ENCODE measurements at regions not wholly inside any gene's neighbourhood (a gene's known extent, or its start where the extent isn't known, plus 50 kb on each side); places are given as distances from the start of the nearest gene placed in this dataset.
"Not testable (repeated sequence)": the region's sequence is repeated elsewhere in the genome, so short reads cannot be mapped to it uniquely, and the experiment has no call there.

- Histone ChIP-seq H3K27ac (no peak overlapping the region), H3K27me3 (no peaks in the 10 kb centered on the region), H3K4me1 (ENCODE audit: low read depth) (no peaks in the 10 kb centered on the region), H3K36me3 (no peaks in the 10 kb centered on the region), H3K4me3 (no peak overlapping the region), H3K9me3 (ENCODE audit: low read depth) (no peaks in the 10 kb centered on the region)
- TF ChIP-seq, protein P1, sequence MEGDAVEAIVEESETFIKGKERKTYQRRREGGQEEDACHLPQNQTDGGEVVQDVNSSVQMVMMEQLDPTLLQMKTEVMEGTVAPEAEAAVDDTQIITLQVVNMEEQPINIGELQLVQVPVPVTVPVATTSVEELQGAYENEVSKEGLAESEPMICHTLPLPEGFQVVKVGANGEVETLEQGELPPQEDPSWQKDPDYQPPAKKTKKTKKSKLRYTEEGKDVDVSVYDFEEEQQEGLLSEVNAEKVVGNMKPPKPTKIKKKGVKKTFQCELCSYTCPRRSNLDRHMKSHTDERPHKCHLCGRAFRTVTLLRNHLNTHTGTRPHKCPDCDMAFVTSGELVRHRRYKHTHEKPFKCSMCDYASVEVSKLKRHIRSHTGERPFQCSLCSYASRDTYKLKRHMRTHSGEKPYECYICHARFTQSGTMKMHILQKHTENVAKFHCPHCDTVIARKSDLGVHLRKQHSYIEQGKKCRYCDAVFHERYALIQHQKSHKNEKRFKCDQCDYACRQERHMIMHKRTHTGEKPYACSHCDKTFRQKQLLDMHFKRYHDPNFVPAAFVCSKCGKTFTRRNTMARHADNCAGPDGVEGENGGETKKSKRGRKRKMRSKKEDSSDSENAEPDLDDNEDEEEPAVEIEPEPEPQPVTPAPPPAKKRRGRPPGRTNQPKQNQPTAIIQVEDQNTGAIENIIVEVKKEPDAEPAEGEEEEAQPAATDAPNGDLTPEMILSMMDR (IDR thresholded peaks at IDR 0.05; ENCODE audit: low read depth, low read length): no peak
- DNase-seq (ENCODE audit: low read depth in 1 of 2, low spot score in 1 of 2): no peak
Measured at GRCh38 chr2:81363800-81364199, 1059.2 kb upstream of the LRRTM1 start.

- not testable (repeated sequence) for H3K9me3 ChIP-seq (ENCODE audit: low read depth); DNase-seq (ENCODE audit: low read depth in 1 of 2, low spot score in 1 of 2); H3K4me3 ChIP-seq; H3K36me3 ChIP-seq; H3K4me1 ChIP-seq (ENCODE audit: low read depth); H3K27me3 ChIP-seq; H3K27ac ChIP-seq
Measured at GRCh38 chr2:81362468-81362867, 1057.9 kb upstream of the LRRTM1 start.

DNA sequence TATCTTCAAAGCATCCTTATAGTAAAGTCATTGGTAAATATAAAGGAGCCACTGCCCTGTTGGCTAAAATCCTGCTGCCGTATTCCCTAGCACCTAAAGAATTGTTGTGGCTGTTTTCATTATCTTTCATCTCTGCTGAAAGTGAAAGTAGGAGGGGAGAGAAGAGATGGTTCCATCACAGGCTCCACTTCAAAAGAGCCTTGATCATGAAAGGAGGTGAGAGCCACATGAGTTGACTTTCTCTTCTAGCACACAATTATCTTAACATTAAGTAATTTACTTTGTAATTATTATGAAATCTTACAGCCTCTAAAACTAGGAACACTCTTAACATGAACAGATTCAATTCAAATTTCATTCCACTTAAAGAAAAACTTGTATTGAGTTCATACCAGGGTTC, 1050.9 kb upstream of the LRRTM1 start:
- DNase-seq (ENCODE audit: low read depth in 1 of 2, low spot score in 1 of 2): no peak
- H3K9me3 ChIP-seq (ENCODE audit: low read depth): no peaks in the 10 kb centered on the region
- H3K36me3 ChIP-seq: no peaks in the 10 kb centered on the region
- no peaks in the 10 kb centered on the region for H3K4me1 ChIP-seq (ENCODE audit: low read depth)
- no peaks in the 10 kb centered on the region for H3K27me3 ChIP-seq
- no peak overlapping the region for H3K4me3 ChIP-seq
- TF ChIP-seq, protein P1 (IDR thresholded peaks at IDR 0.05; ENCODE audit: low read depth, low read length): no peak
- no peak overlapping the region for H3K27ac ChIP-seq

- no peak overlapping the region for H3K4me3 ChIP-seq
- TF ChIP-seq, protein P1 (IDR thresholded peaks at IDR 0.05; ENCODE audit: low read depth, low read length): no peak
- H3K9me3 ChIP-seq (ENCODE audit: low read depth): no peaks in the 10 kb centered on the region
- H3K27ac ChIP-seq: no peak overlapping the region
- no peaks in the 10 kb centered on the region for H3K4me1 ChIP-seq (ENCODE audit: low read depth)
- DNase-seq (ENCODE audit: low read depth in 1 of 2, low spot score in 1 of 2): no peak
- H3K27me3 ChIP-seq: no peaks in the 10 kb centered on the region
- H3K36me3 ChIP-seq: no peaks in the 10 kb centered on the region
Measured at GRCh38 chr2:81334046-81334445, 1029.5 kb upstream of the LRRTM1 start.

DNA sequence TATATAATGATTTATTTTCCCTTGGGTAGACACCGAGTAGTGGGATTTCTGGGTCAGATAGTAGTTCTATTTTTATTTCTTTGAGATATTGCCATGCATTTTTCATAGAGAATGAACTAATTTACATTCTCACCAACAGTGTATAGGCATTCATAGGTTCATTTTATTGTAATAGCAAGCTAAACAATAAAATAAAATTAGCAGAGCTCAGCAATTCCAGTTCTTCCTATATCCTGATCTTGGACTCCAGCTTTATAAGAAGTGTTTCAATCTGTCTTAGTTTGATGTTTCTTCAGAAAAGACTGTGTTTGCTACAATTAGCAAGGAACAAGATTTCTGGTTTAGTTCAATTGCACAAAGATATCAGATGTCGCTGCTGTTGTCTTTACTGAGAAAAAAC, 1024.4 kb upstream of the LRRTM1 start:
- H3K27me3 ChIP-seq: no peaks in the 10 kb centered on the region

GRCh38 chr2:81327911-81328310, 1023.4 kb upstream of the LRRTM1 start:
- no peak for DNase-seq (ENCODE audit: low read depth in 1 of 2, low spot score in 1 of 2)
- H3K4me3 ChIP-seq: no peak overlapping the region
- no peak overlapping the region for H3K27ac ChIP-seq
- no peaks in the 10 kb centered on the region for H3K9me3 ChIP-seq (ENCODE audit: low read depth)
- no peaks in the 10 kb centered on the region for H3K4me1 ChIP-seq (ENCODE audit: low read depth)
- no peaks in the 10 kb centered on the region for H3K36me3 ChIP-seq
- H3K27me3 ChIP-seq: no peaks in the 10 kb centered on the region
- TF ChIP-seq, protein P1 (IDR thresholded peaks at IDR 0.05; ENCODE audit: low read depth, low read length): no peak

More for the DNA sequence above, 1024.4 kb upstream of the LRRTM1 start:
- Histone ChIP-seq H3K4me1 (ENCODE audit: low read depth) (no peaks in the 10 kb centered on the region), H3K27ac (no peak overlapping the region), H3K9me3 (ENCODE audit: low read depth) (no peaks in the 10 kb centered on the region), H3K4me3 (no peak overlapping the region), H3K36me3 (no peaks in the 10 kb centered on the region)
- TF ChIP-seq, protein P1 (IDR thresholded peaks at IDR 0.05; ENCODE audit: low read depth, low read length): no peak
- no peak for DNase-seq (ENCODE audit: low read depth in 1 of 2, low spot score in 1 of 2)

All from cardiac muscle cell (in vitro differentiated cells and primary cell).